MCF 10A (cell line): ENCODE measurements at regions not wholly inside any gene's neighbourhood (a gene's known extent, or its start where the extent isn't known, plus 50 kb on each side); places are given as distances from the start of the nearest gene placed in this dataset.

Experiments
- BruUV-seq: library from RNA; stranded (reverse); fragments of 400-500 nt; replicated peaks from 2 replicates; lab custom pipeline; 2021; lab: Mats Ljungman, UMichigan
- CTCF ChIA-PET: fragments of 300-600 bp; sonication (Branson Sonifier 250); formaldehyde crosslinking; extraction: SDS; loops from one replicate; lab custom pipeline; 2021; ENCODE audit warnings: antibody characterized with exemption, inconsistent platforms; lab: Yijun Ruan, JAX
- POLR2A ChIA-PET: fragments of 300-600, 350-650 bp; sonication (Branson Sonifier 250); formaldehyde crosslinking; extraction: SDS; loops from one replicate; lab custom pipeline; 2020; ENCODE audit warnings: antibody characterized with exemption, inconsistent platforms; lab: Yijun Ruan, JAX
- DNase-seq: peaks from one replicate; pipeline ENCODE4 v3.0.0-alpha.2; 2018; ENCODE audit not compliant: unreplicated experiment
- H3K27ac Mint-ChIP-seq: one replicate; pipeline ENCODE4 v1.8.0; 2022; ENCODE audit warnings: mild to moderate bottlenecking, low read depth, mixed read lengths; ENCODE audit not compliant: unreplicated experiment
- H3K27me3 Mint-ChIP-seq: one replicate; pipeline ENCODE4 v1.8.0; 2022; ENCODE audit warnings: mixed read lengths; ENCODE audit not compliant: insufficient read depth, unreplicated experiment
- H3K36me3 Mint-ChIP-seq: one replicate; pipeline ENCODE4 v1.8.0; 2022; ENCODE audit warnings: mild to moderate bottlenecking, moderate library complexity, mixed read lengths; ENCODE audit not compliant: insufficient read depth, unreplicated experiment
- H3K4me1 Mint-ChIP-seq: one replicate; pipeline ENCODE4 v1.8.0; 2022; ENCODE audit warnings: mixed read lengths; ENCODE audit not compliant: insufficient read depth, unreplicated experiment
- H3K4me3 Mint-ChIP-seq: one replicate; pipeline ENCODE4 v1.8.0; 2022; ENCODE audit warnings: mild to moderate bottlenecking, moderate library complexity, mixed read lengths; ENCODE audit not compliant: unreplicated experiment
- H3K9me3 Mint-ChIP-seq: one replicate; pipeline ENCODE4 v1.8.0; 2022; ENCODE audit warnings: mixed read lengths; ENCODE audit not compliant: unreplicated experiment
- CTCF ChIP-seq: fragments of 200-600 bp; IDR thresholded peaks from one replicate; pipeline ENCODE4 v1.8.0; 2022; ENCODE audit warnings: antibody characterized with exemption, mild to moderate bottlenecking; ENCODE audit not compliant: unreplicated experiment
- intact Hi-C: fragments of 100-400 bp; cut with micrococcal nuclease; formaldehyde crosslinking; loops from 2 replicates; pipeline ENCODE4 v1.14.1; 2022

GRCh38 chr7:53604201-53604600 lies 568.8 kb downstream of the POM121L12 start:
- peaks cover 46% of the 10 kb centered on the region for H3K27me3 Mint-ChIP-seq
- no peaks in the 10 kb centered on the region for H3K36me3 Mint-ChIP-seq
- H3K4me1 Mint-ChIP-seq: peaks cover 7% of the 10 kb centered on the region
- no peak overlapping the region for H3K27ac Mint-ChIP-seq
- DNase-seq: no peak
- CTCF ChIA-PET: no interaction called here
- H3K4me3 Mint-ChIP-seq: no peak overlapping the region
- TF ChIP-seq CTCF: no peak
- intact Hi-C loops: no loop called here
- POLR2A ChIA-PET: no interaction called here
- H3K9me3 Mint-ChIP-seq: no peaks in the 10 kb centered on the region
- no TSS peak for BruUV-seq

- no peak for TF ChIP-seq CTCF
- Mint-ChIP-seq H3K4me1 (no peaks in the 10 kb centered on the region), H3K36me3 (no peaks in the 10 kb centered on the region), H3K4me3 (no peak overlapping the region), H3K27ac (no peak overlapping the region), H3K27me3 (peaks cover 73% of the 10 kb centered on the region), H3K9me3 (no peaks in the 10 kb centered on the region)
- ChIA-PET POLR2A (no interaction called here), CTCF (interaction anchor here (0.6 kb wide), 1 partner anchor 15 kb away, joined by 3 read pairs; no protein-coding TSS in a partner anchor)
- BruUV-seq: no TSS peak
- intact Hi-C loops: no loop called here
- no peak for DNase-seq
Measured at GRCh38 chr7:53607961-53608360, 572.5 kb downstream of the POM121L12 start.

GRCh38 chr7:53609185-53609584 lies 573.8 kb downstream of the POM121L12 start:
- Mint-ChIP-seq H3K4me1 (no peaks in the 10 kb centered on the region), H3K4me3 (no peak overlapping the region), H3K27ac (no peak overlapping the region), H3K9me3 (no peaks in the 10 kb centered on the region), H3K36me3 (no peaks in the 10 kb centered on the region), H3K27me3 (peaks cover 83% of the 10 kb centered on the region)
- BruUV-seq: no TSS peak
- no peak for DNase-seq
- TF ChIP-seq CTCF: no peak
- ChIA-PET CTCF (interaction anchor here (0.6 to 0.7 kb wide), 2 partner anchors 19 to 157 kb away, joined by 3 read pairs; no protein-coding TSS in a partner anchor), POLR2A (no interaction called here)
- intact Hi-C loops: no loop called here

GRCh38 chr7:53611043-53611442 lies 575.6 kb downstream of the POM121L12 start:
- Mint-ChIP-seq H3K36me3 (no peaks in the 10 kb centered on the region), H3K9me3 (no peaks in the 10 kb centered on the region), H3K4me3 (no peak overlapping the region), H3K27ac (no peak overlapping the region), H3K4me1 (no peaks in the 10 kb centered on the region), H3K27me3 (peaks cover 85% of the 10 kb centered on the region)
- CTCF ChIA-PET: no interaction called here
- no TSS peak for BruUV-seq
- DNase-seq: no peak
- TF ChIP-seq CTCF: no peak
- intact Hi-C loops: no loop called here
- POLR2A ChIA-PET: interaction anchor here (0.5 kb wide), 1 partner anchor 246 kb away, joined by 3 read pairs; no protein-coding TSS in a partner anchor
